ENCODE measurements at regions not wholly inside any gene's neighbourhood (a gene's known extent, or its start where the extent isn't known, plus 50 kb on each side); places are given as distances from the start of the nearest gene placed in this dataset.
A peak's percentile ranks its signal among the peaks of the same experiment; 100 is the strongest.

DNA sequence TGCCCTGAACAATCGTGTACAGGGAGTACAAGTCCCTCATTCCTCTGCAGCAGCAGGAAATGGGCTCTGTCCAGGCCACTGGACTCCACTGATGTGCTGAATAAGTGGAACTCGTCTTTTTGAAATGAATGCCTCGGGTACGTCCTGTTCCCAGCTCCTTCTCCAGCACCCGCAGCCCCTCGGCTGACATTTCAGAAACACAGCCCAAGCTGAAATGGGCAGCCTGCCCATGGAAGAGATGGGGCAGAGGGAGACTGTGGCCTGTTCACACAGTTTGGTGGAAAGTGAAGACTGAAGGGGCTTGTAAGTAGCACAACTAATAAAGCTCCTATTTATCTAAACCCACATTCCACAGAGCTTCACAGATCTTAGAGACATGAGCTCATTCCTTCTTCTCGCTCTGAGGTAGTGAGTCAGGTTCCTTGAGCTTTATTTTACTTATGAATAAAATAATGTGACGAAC, 498.6 kb downstream of the TXNL1 start:
- peaks cover 6% of the 10 kb centered on the region for H3K4me1 ChIP-seq (ENCODE audit: control insufficient read depth, insufficient read depth, low read length)
- H3K9me3 ChIP-seq (ENCODE audit: control insufficient read depth, low read length), result no peaks in the 10 kb centered on the region
- WGBS, result 52% methylated on average over 8 of the region's 8 CpGs
- DNase-seq (peak; percentile 52 to 88 (median 67)), ATAC-seq (peak; percentile 82 to 93)
- intact Hi-C loops (cut with DNase I), result no loop called here
- no peak overlapping the region for H3K4me3 ChIP-seq (ENCODE audit: low read length)
- no peaks in the 10 kb centered on the region for H3K27me3 ChIP-seq (ENCODE audit: control insufficient read depth, insufficient read depth)
- H3K27ac ChIP-seq (ENCODE audit: low read length), result peak overlapping the region; percentile 64

GRCh38 chr18:56139372-56139771, 499.0 kb downstream of the TXNL1 start:
- intact Hi-C loops (cut with DNase I), result no loop called here
- DNase-seq, result peak in 1 of 3 donors; percentile 40
- Histone ChIP-seq H3K27ac (ENCODE audit: low read length) (peak overlapping the region; percentile 64), H3K27me3 (ENCODE audit: control insufficient read depth, insufficient read depth) (no peaks in the 10 kb centered on the region), H3K4me1 (ENCODE audit: control insufficient read depth, insufficient read depth, low read length) (peaks cover 6% of the 10 kb centered on the region), H3K4me3 (ENCODE audit: low read length) (no peak overlapping the region), H3K9me3 (ENCODE audit: control insufficient read depth, low read length) (no peaks in the 10 kb centered on the region)
- ATAC-seq, result peak; percentile 59 to 75

- DNase-seq (no peak), ATAC-seq (no peak)
- Histone ChIP-seq H3K27me3 (ENCODE audit: control insufficient read depth, insufficient read depth) (no peaks in the 10 kb centered on the region), H3K4me1 (ENCODE audit: control insufficient read depth, insufficient read depth, low read length) (peaks cover 6% of the 10 kb centered on the region), H3K27ac (ENCODE audit: low read length) (no peak overlapping the region), H3K4me3 (ENCODE audit: low read length) (no peak overlapping the region), H3K9me3 (ENCODE audit: control insufficient read depth, low read length) (no peaks in the 10 kb centered on the region)
- 96% methylated on average over 2 of the region's 2 CpGs for WGBS
- intact Hi-C loops (cut with DNase I), result no loop called here
Measured at GRCh38 chr18:56136105-56136504, 502.3 kb downstream of the TXNL1 start.

DNA sequence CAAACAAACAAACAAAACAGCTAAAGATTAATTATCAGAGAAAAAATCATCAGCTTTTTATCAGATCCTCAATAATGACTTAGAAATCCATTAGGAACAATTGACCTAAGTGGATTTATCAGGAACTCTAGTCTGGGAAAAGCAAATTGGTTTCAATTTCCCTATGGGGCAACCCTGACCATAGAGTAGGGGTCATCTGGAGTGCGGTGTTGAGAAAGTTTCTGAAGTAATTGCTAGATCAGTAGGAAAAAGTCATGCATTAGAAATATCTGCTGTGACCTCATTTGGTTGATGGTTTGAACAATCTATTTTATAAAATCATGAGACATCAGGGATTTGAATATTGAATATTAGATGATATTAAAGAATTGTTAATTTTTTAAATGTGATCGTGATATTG, 507.9 kb downstream of the TXNL1 start:
- Histone ChIP-seq H3K27me3 (ENCODE audit: control insufficient read depth, insufficient read depth) (no peaks in the 10 kb centered on the region), H3K27ac (ENCODE audit: low read length) (no peak overlapping the region), H3K4me3 (ENCODE audit: low read length) (no peak overlapping the region), H3K4me1 (ENCODE audit: control insufficient read depth, insufficient read depth, low read length) (peaks cover 7% of the 10 kb centered on the region), H3K9me3 (ENCODE audit: control insufficient read depth, low read length) (no peaks in the 10 kb centered on the region)
- ATAC-seq, result no peak
- intact Hi-C loops (cut with DNase I), result no loop called here
- 90% methylated on average over 2 of the region's 2 CpGs for WGBS
- DNase-seq, result no peak

DNA sequence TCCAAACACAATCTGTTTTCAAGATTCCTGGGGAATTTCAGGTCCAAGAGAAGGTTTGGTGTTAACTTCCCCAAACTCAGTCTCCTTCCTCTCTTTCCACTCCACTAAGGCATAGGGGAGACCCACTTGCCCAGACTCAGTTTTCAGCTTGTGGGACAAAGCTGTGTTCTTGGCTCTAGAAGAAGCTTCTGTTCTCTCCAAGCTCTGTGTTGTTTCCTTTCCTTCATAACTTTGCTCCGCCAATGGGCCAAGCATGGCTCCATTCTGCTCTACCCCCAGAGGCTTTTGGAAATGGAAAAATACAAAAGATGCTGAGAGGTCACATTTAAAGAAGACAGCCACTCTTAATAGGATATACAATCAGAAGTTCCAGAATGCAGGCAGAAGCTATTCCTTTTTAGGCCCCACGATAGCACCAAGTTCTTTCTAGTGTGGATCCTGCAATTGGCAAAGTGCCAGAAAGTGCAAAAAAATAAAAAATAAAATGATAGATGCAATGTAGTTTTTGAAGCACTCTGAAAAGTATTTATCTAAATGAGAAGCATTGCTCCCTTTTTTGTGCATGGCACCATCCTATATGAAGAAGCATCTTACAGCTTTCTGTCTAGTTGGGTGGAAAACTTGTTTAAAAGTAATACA, 510.1 kb downstream of the TXNL1 start:
- ATAC-seq, result peak in 1 of 2 donors; percentile 65
- peak overlapping the region; percentile 64 for H3K27ac ChIP-seq (ENCODE audit: low read length)

DNA sequence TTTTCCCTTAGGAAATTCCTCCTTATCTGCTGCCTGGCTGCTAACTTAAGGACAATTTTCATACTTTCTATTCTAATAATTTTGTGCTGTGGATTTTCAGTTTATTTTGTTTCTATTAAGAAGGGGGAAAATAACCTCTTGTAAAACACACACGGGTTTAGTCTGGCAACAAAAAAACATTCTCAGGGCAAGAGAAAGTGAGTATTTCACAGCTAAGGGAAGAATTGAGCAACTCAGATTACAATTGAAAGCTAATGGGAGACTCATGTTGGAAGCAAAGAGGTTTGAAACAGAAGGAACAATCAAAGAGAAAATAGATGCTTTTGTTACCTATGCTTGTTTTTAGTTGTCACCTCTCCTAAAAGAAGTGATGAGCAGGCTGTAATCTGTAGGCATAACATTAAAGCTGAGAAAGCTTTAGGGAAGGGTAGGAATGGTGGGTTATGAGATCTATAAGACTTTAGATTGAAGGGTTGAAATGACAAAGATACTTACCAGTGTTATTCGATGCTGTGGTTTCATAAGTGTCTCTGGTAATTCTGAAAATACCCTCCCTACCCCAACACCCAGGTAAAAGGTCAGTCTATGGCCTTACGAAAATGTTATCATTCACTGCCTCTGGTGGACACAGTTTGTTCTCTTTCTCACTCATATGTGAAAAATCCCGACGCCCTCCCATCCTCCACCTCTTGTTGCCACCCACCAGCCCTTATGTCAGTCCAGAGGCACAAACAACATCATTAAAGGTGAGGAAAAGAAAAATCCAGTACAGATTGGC, 510.9 kb downstream of the TXNL1 start:
- intact Hi-C loops (cut with DNase I), result no loop called here
- H3K4me1 ChIP-seq (ENCODE audit: control insufficient read depth, insufficient read depth, low read length), result peaks cover 7% of the 10 kb centered on the region
- DNase-seq, result no peak
- WGBS, result 80% methylated on average over 5 of the region's 5 CpGs
- H3K9me3 ChIP-seq (ENCODE audit: control insufficient read depth, low read length), result no peaks in the 10 kb centered on the region
- peak in 1 of 2 donors; percentile 72 for ATAC-seq
- H3K4me3 ChIP-seq (ENCODE audit: low read length), result no peak overlapping the region
- no peaks in the 10 kb centered on the region for H3K27me3 ChIP-seq (ENCODE audit: control insufficient read depth, insufficient read depth)
- H3K27ac ChIP-seq (ENCODE audit: low read length), result peak overlapping the region; percentile 64

More for the DNA sequence above, 510.1 kb downstream of the TXNL1 start:
- Histone ChIP-seq H3K4me3 (ENCODE audit: low read length) (no peak overlapping the region), H3K4me1 (ENCODE audit: control insufficient read depth, insufficient read depth, low read length) (peaks cover 7% of the 10 kb centered on the region), H3K27me3 (ENCODE audit: control insufficient read depth, insufficient read depth) (no peaks in the 10 kb centered on the region), H3K9me3 (ENCODE audit: control insufficient read depth, low read length) (no peaks in the 10 kb centered on the region)
- no peak for DNase-seq
- 23% methylated on average over 2 of the region's 2 CpGs for WGBS
- intact Hi-C loops (cut with DNase I), result no loop called here

GRCh38 chr18:56124186-56124585, 514.2 kb downstream of the TXNL1 start:
- no peak overlapping the region for H3K4me3 ChIP-seq (ENCODE audit: low read length)
- 82% methylated on average over 2 of the region's 2 CpGs for WGBS
- no peak for DNase-seq
- no peak overlapping the region for H3K27ac ChIP-seq (ENCODE audit: low read length)
- intact Hi-C loops (cut with DNase I), result no loop called here
- H3K9me3 ChIP-seq (ENCODE audit: control insufficient read depth, low read length), result no peaks in the 10 kb centered on the region
- ATAC-seq, result no peak
- H3K4me1 ChIP-seq (ENCODE audit: control insufficient read depth, insufficient read depth, low read length), result peaks cover 7% of the 10 kb centered on the region
- no peaks in the 10 kb centered on the region for H3K27me3 ChIP-seq (ENCODE audit: control insufficient read depth, insufficient read depth)

DNA sequence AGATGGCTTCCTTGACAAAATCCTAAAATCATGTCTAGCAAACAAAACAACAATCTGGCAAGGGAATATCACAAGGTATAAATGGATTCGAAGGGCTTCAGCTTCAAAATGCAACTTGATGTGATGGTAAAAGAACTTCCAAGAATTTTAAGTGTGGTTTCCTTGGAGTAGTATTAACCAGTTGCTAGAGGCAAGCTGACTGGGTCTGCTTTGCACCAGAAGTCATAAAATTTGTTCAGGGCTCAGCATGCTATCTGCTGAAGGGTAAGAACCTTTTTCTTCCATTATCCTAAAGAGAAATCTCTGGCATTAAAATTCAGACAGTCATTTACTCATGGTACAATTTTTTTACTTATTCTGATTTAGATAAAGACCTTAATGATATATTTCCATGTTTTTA, 516.7 kb downstream of the TXNL1 start:
- ATAC-seq (no peak), DNase-seq (no peak)
- WGBS, result 95% methylated on average over 1 of the region's 1 CpG
- intact Hi-C loops (cut with DNase I), result no loop called here
- no peak overlapping the region for H3K27ac ChIP-seq (ENCODE audit: low read length)
- H3K27me3 ChIP-seq (ENCODE audit: control insufficient read depth, insufficient read depth), result no peaks in the 10 kb centered on the region
- no peaks in the 10 kb centered on the region for H3K9me3 ChIP-seq (ENCODE audit: control insufficient read depth, low read length)
- no peak overlapping the region for H3K4me3 ChIP-seq (ENCODE audit: low read length)
- no peaks in the 10 kb centered on the region for H3K4me1 ChIP-seq (ENCODE audit: control insufficient read depth, insufficient read depth, low read length)

DNA sequence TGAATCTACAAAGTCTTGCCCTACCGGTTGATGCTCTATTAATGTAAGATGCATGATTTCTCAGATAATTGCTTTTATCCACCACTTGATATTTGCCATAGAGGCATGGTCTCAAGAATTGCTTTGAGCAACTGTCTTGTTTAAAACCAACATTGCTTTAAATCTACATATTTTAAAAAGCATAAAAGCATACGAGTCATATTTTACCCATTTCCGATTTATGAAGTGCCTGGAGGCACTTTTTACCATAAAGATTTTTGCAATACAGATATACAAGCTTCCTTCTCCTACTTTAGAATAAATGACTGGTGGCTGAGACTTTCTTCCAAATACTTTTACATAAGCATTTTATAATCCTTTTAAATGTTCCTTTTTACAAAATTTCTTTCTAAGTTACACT, 517.6 kb downstream of the TXNL1 start:
- Histone ChIP-seq H3K4me3 (ENCODE audit: low read length) (no peak overlapping the region), H3K27me3 (ENCODE audit: control insufficient read depth, insufficient read depth) (no peaks in the 10 kb centered on the region), H3K9me3 (ENCODE audit: control insufficient read depth, low read length) (no peaks in the 10 kb centered on the region), H3K27ac (ENCODE audit: low read length) (no peak overlapping the region), H3K4me1 (ENCODE audit: control insufficient read depth, insufficient read depth, low read length) (no peaks in the 10 kb centered on the region)
- DNase-seq (no peak), ATAC-seq (no peak)
- 97% methylated on average over 3 of the region's 3 CpGs for WGBS
- intact Hi-C loops (cut with DNase I), result no loop called here

DNA sequence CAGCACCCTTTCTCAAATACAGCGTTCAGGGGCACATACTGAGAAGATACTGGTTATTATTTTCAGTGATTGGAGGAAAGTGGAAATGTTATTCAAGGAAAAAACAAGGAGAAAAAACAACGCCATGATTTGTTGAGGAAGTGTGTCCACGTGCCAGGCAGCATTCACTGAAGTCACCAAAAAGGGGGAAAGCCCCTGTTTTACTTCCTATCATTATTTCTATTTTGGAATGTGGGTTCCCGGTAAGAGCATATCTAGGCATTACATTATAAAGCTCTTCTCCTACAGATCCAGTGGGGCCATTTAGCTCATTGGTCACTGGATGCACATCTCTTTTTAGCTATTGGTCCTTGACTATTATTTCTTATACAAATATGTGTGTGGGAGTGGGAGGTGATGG, 518.7 kb downstream of the TXNL1 start:
- H3K4me3 ChIP-seq (ENCODE audit: low read length), result no peak overlapping the region
- intact Hi-C loops (cut with DNase I), result no loop called here
- no peak for DNase-seq

GRCh38 chr18:56118422-56118821, 520.0 kb downstream of the TXNL1 start:
- WGBS, result 85% methylated on average over 2 of the region's 2 CpGs
- Histone ChIP-seq H3K4me1 (ENCODE audit: control insufficient read depth, insufficient read depth, low read length) (no peaks in the 10 kb centered on the region), H3K27me3 (ENCODE audit: control insufficient read depth, insufficient read depth) (no peaks in the 10 kb centered on the region), H3K4me3 (ENCODE audit: low read length) (no peak overlapping the region), H3K27ac (ENCODE audit: low read length) (no peak overlapping the region), H3K9me3 (ENCODE audit: control insufficient read depth, low read length) (no peaks in the 10 kb centered on the region)
- ATAC-seq (no peak), DNase-seq (no peak)
- intact Hi-C loops (cut with DNase I), result no loop called here

More for the DNA sequence above, 518.7 kb downstream of the TXNL1 start:
- Histone ChIP-seq H3K9me3 (ENCODE audit: control insufficient read depth, low read length) (no peaks in the 10 kb centered on the region), H3K27me3 (ENCODE audit: control insufficient read depth, insufficient read depth) (no peaks in the 10 kb centered on the region), H3K27ac (ENCODE audit: low read length) (no peak overlapping the region), H3K4me1 (ENCODE audit: control insufficient read depth, insufficient read depth, low read length) (no peaks in the 10 kb centered on the region)
- no peak for ATAC-seq
- WGBS, result 66% methylated on average over 4 of the region's 4 CpGs
